Epidermal melanocyte (primary cell): ENCODE measurements at regions not wholly inside any gene's neighbourhood (a gene's known extent, or its start where the extent isn't known, plus 50 kb on each side); places are given as distances from the start of the nearest gene placed in this dataset.
"Not testable (repeated sequence)": the region's sequence is repeated elsewhere in the genome, so short reads cannot be mapped to it uniquely, and the experiment has no call there.

Experiments
- DNase-seq: peaks from one replicate; pipeline ENCODE4 v3.0.0; 2011; ENCODE audit warnings: low spot score; ENCODE audit not compliant: insufficient read length

DNA sequence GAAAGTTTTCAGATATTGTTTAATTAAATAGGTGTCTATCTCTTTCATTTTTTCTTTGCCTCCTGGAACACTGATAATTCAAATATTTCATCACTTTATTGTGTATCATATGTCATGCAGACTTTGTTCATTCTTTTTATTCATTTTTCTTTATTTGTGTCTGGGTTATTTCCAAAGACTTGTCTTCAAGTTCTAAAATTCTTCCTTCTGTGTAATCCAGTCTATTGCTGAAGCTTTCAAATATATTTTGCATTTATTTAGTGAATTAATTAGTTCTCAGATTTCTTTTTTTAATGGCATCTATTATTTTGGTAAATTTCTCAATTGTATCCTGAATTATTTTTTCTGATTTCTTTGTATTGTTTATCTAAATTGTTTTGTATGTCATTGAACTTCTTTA is 70.1 kb downstream of the ZNF330 start:
- no peak for DNase-seq

DNA sequence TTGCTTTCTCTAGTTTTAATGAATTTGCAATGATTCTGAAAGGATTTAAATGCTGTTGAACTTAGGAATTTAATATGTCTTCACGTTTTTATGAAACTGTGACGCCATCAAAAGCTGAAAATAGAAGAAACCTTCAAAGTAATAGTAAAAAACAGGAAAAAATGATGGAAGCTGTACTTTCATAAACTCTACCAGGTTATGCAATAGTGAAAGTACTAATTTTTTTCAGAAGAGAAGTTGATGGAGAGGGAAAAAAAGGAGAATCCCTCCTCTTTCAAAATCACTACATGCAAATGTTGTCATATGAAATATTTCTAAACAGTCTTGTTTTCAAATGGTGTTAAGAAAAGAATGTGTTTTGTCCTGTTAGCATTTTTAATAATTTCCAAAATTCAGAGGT is 73.6 kb downstream of the ZNF330 start:
- no peak for DNase-seq

DNA sequence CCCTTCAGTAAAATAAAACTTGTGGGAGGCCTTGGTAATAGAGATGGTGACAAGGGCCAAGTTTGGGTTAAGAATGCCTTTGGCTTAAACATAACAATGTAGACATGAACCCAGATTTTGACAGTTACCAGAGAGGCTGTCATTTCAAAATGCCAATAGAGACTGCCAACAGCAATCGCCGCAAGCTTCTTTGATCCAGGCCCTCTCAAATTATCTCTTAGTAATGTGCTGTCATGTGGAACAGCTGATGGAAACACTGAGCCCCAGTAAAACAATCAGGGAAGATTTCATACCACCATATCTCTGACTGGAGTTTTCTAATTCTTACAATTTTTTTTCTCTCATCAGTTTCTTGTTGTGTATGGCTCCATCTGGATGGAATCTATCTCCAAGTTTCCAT is 80.5 kb downstream of the ZNF330 start:
- no peak for DNase-seq

DNA sequence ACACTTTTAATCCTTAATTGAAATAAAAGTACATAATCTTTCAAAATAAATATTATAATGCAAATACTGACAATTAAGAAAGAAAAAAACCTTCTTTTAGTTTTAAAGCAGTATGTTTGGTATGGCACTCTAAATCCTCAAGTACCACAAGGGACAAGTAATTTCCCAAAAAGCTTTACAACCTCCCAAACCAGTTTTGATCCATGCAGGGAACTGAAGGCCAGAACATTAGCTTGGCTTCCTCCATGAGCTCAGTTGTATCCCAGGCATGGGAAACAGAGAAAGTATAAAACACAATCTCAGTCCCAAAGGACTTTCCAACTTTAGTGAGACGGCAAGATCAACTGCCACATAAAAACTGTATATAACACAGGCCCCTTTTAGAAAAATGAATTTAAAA is 82.2 kb downstream of the ZNF330 start:
- no peak for DNase-seq

DNA sequence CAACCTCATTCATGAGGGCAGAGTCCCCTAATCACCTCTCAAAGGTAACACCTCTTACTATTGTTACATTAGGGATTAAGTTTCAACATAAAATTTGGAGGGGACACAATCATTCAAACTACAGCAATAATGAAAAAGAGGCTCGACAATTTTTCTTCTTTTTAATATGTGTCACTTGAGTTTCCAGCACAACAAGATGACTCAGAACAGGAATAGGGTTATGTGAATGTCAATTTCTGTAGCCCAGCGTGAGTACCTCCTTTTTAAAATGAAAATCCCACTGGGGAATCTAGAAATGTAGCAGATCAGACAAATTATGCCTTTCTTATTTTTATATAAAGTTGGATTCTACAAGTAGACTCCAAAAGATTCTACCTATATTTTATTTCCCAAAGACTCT is 83.7 kb downstream of the ZNF330 start:
- DNase-seq = no peak

DNA sequence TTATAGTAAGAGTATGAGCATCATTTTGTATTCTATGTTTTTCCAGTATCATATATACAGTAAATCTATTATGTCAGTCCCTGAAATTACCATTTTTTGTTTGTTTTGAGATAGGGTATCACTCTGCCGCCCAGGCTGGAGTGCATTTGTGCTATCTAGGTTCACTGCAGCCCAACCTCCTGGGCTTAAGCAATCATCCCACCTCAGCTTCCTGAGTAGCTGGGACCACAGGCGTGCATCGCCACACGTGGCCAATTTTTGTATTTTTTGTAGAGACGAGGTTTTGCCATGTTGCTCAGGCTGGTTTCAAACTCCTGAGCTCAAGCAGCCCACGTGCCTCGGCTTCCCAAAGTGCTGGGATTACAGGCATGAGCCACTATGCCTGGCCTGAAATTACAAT is 85.6 kb downstream of the ZNF330 start:
- DNase-seq = no peak

DNA sequence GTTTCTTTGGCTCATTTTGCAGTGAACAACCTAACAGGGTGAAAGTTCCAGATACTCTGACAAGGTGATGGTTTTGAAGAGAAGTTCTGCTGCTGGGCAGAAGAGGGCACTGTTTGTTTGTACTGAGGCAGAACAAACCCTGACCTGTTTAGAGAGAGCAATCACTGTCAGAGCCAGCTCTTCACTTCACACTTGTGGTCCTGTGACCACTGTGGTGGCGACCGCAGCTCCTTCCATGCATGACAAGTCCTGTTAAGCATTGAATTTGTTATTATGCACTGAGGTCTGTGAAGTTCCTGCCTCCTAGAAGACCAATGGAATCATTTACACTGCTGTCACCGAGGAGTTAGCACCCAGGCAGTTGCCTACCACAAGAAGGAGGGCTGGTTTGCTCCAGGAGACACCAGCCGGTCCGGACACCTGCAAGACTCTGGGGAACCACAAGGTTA is 86.6 kb downstream of the ZNF330 start:
- DNase-seq = peak; percentile 57

DNA sequence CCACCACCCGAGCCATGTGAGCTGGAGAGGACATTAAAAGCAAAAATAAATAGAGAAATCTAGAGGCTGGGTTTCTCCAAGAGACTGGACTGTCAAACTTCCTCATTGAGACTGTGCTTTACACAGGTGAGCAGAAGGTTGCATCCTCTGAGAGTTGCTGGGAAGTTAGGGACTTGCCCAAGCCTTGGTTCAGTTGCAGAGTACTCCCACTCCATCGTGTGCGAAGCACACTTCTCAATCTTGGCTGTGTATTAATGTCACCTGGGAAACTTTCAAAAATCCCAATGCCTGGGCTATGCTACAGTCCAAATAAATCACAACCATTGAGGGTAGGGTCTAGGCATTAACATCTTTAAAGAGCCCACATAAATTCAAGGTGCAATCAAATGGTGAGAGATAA is 89.2 kb downstream of the ZNF330 start:
- no peak for DNase-seq

DNA sequence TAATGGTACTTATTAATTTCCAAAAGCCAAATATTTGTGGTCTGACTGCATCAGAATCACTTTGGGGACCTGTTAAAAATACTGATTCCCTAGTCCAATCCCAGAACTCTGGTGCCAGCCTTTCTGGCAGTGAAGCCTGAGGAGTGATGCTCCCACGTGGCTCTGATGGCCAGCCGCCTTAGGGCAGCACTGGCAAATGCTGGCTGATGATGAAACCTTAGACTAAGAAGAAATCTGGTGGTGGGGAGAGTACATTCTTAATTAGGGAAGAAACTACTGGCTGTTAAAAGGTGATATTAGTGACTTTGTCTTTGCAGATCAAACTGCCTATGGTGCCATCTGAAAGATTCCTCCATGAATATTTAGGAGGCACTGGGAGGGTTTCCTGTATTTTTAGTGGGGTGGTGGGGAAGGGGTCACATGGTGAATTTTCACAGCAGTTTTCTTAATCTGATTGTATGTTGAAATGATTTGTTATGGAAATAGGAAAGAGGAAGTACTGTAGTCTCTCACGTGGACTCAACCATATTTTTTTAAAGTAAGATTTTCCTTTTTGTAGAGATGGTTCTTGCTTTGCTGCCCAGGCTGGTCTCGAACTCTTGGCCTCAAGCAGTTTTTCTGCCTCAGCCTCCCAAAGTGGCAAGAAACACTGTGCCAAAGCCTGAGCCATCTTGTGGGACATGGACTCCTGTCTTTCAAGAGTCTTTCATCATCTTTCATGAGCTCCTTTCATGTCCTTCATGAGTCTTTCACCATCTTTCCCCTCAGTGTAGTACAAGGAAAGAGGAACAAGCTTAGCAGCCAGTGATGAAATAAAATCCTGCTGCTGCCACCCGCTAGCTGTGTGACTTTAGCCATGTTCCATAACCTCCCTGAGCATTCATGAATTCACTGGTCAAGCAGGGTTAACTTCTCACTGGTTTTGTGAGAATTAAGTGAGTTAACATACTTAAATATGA is 90.8 kb downstream of the ZNF330 start:
- no peak for DNase-seq

DNA sequence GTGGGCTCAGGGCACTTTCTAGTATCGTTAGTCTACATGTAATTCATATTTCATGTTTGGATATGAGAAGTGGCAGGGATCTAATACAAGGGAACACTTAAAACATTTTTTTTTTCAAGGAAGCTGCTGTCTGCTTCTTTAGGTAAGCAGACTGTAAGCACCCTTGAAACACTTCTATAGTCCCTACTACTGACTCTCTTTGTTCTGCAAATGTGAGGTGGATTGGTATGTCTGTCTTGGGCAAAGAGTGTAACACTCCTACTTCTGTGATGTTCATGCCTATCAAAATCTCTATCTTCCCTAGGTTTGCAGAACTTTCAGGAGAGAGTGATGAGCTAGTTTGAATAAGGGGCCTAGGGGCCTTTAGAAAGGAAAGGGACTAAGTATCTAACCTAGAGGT is 93.9 kb downstream of the ZNF330 start:
- no peak for DNase-seq

DNA sequence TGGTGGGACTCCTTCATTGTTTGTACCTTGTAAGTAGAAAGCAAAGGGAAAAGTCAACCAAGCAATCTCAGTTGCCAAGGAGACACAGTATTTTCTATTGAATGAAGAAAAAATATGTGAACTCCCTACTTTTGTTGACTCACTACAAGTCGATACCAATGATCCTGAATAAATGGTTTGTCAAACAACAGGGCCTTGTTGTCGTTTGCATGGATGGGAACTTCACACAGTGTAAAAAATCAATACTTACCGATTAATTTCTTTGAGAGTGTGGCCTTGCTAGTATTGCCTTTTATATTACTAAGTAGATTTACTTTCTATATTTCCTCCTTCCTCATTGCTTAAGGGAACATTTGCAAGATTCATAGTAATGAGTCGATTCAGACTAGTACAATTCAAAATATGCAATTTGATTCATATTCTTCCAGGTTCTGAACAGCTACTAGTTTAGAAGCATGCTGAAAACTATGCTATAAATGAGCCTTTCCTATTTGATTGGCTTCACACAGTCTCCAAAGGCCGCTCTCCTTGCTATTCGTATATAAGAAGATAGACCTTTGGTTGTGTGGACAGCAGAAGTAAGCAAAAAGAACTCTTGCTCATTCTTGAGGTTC is 108.0 kb downstream of the ZNF330 start:
- no peak for DNase-seq

DNA sequence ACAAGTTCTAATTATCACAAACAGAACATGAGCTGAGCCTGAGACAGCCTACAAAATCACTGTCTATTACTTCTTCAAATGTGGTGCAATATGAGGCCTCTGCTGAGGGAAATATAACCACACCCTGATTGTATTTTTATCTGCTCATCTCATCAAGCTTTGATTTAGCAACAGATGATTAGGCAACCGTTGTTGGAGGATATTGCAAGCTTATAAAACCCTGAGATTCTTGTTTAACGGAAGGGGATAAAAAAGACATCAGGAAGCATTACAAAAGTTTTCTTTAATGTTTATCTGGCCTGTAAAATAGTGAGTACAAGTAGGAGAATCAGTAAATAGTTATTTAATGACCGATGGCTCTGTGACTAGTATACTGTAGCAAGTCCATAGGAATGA is 108.5 kb downstream of the ZNF330 start:
- DNase-seq = no peak

DNA sequence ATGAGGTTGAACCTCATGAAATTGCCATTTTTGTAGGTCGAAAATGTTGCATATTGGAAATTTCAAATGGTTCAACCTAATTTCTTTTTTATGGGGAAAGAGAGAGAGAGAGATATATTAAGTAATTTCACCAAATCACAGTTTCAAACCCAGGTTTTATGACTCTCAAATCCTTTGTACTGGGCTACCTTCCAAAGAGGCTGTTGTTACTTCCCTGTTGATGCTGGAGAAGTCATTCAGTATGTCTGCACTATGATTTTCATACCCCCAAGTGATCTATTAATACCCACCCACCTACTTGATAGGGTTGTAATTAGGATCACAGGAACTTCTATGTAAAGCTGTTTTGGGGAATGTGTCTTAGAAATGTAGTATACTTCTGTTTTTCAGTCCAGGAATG is 109.9 kb downstream of the ZNF330 start:
- DNase-seq = no peak

DNA sequence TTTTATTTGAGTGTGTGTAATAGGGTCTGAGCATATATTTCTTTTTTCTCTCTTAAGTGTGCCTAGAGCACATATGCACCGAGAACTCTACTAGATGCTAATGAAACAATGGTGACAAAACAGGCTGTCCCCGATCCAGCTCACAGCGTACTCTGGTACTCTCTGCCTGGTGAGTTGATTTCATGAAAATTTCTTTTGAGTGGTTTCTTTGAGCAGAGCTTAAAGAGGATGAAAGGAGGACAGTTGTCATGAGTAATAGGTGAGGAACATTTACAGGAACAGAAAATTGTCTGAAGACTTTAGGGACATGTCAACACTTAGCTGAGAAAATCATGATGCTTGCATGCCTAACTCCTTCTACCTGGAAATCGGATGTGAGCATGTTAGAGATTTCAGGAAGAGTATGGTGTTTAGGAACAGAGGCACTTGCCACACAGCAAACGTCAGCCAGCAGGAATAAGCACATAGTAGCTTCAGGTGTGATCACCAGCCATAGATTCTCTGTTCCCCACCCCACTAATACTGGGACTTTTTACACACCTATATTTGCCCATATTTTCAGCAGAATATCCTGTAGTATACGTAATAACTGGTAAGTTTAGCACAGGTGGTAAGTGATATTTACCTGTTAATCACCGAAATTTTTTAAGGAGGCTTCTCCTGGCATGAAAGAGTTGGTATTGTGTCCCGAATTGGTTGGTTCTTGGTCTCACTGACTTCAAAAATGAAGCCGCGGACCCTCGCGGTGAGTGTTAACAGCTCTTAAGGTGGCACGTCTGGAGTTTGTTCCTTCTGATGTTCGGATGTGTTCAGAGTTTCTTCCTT is 111.1 kb downstream of the ZNF330 start:
- DNase-seq = no peak

DNA sequence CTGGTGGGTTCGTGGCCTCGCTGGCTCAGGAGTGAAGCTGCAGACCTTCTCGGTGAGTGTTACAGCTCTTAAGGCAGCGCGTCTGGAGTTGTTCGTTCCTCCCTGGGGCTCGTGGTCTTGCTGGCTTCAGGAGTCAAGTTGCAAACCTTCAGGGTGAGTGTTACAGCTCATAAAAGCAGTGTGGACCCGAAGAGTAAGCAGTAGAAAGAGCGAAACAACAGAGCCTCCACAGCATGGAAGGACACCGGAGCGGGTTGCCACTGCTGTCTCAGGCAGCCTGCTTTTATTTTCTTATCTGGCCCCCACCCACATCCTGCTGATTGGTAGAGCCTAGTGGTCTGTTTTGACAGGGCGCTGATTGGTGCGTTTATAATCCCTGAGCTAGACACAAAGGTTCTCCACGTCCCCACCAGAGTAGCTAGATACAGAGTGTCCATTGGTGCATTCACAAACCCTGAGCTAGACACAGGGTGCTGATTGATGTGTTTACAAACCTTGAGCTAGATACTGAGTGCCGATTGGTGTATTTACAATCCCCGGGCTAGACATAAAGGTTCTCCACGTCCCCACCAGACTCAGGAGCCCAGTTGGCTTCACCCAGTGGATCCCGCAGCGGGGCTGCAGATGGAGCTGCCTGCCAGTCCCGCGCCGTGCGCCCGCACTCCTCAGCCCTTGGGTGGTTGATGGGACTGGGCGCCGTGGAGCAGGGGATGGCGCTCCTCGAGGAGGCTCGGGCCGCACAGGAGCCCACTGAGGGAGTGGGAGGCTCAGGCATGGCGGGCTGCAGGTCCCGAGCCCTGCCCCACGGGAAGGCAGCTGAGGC is 111.9 kb downstream of the ZNF330 start:
- not testable (repeated sequence) for DNase-seq

DNA sequence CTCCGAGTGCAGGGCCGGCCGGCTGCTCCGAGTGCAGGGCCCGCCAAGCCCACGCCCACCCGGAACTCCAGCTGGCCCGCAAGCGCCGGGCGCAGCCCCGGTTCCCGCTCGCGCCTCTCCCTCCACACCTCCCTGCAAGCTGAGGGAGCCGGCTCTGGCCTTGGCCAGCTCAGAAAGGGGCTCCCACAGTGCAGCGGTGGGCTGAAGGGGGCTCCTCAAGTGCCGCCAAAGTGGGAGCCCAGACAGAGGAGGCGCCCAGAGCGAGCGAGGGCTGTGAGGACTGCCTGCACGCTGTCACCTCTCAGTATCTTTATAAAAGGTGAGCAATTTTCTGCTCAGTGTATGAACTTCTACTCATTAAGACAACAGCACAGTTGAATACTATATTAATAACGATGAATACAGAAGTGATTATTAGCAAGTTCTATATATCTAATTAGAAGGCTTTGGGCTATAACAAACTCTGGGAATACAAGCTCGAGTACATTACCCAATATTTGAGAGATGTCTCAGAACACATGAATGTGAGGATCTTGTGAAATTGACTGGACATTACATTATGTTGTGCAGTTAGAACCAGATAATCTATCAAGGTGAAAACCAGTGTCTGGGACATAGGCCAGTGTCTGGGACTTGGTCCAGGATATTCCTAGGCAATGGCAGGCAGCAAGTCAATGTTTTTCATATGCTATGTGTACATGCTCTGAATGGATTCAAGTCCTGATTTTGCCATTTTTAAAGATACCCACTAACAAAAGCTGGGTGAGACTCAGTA is 112.9 kb downstream of the ZNF330 start:
- DNase-seq = not testable (repeated sequence)

DNA sequence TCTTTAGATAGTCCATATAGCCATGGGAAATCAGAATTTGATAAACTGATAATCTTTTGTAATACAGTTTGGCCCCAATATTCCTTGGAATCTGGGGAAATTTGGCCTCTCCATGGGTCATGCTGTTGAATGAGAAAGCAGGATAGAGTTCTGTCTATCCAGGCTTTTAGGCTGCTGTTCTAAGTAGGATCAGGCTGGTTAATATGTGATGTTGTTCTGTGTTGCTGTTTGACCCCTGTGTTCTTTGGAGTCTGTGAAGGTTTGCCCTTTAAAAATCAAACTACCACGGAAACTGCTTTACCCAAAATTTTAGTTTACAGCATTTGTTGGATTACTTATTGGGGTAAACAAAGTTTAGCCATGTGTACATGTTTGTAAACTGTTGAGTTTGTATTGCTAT is 114.5 kb downstream of the ZNF330 start:
- DNase-seq = no peak

DNA sequence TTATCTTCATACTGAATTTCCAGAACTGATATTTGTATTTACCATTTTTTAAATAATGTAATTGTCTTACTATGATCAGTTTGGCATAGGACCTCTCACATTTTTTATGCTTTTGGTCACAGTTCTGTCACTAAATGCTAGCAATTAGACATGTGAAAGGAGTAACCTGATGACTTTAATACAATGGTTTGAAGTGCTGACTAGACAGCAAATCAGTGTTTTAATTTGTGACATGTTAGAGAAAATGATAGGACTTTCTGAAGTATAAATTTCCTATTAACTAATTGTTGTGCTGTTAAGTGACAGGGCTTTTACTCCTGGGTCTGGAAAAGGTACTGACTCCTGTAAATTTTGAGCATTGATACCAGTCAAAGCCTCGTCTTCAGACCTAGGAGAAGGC is 117.5 kb downstream of the ZNF330 start:
- DNase-seq = no peak

DNA sequence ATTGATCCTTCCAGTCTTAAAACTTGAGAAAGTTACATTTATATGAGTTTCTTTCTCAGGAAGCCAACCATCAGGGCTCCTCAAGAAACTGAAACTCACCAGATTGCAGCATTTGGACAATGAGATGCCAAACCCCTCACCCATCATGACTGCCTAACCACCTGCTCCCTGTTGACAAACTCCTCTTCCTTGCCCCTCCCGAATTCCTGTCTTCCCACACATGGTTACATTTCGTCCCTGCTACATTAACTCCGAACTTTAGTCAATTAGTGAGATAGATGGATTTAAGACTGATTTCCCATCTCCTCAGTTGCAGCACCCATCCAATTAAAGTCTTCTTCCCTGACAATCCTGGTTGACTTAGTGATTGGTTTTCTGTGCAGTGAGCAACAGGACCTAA is 118.7 kb downstream of the ZNF330 start:
- DNase-seq = no peak

DNA sequence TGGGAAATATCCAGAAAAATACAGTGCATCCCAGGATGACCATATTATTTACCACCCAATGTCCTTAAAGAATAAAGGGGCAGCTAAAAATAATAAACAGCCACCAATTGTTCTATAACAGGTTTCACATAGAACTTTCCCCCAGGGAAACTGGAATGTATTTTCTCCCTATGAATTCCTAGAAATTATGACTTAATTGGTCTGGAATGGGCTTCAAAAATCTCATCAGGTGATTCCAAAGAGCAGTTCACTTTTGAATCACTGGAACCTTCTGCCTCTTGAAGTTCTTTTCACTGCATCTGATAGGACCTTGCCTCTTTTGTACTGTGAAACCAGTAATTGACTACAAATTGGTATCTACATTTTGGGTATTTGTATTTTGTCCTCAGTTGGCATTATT is 119.3 kb downstream of the ZNF330 start:
- DNase-seq = no peak
